ENCODE measurements at regions not wholly inside any gene's neighbourhood (a gene's known extent, or its start where the extent isn't known, plus 50 kb on each side); places are given as distances from the start of the nearest gene placed in this dataset.

GRCh38 chr4:124486423-124486822, 226.1 kb downstream of the ANKRD50 start:
- no peaks in the 10 kb centered on the region for H3K9me3 Mint-ChIP-seq
- ChIA-PET CTCF (no interaction called here), POLR2A (no interaction called here)
- H3K4me1 Mint-ChIP-seq = no peaks in the 10 kb centered on the region
- H3K27me3 Mint-ChIP-seq = no peaks in the 10 kb centered on the region
- H3K27ac Mint-ChIP-seq = no peak overlapping the region
- no peak overlapping the region for H3K4me3 Mint-ChIP-seq
- no peaks in the 10 kb centered on the region for H3K36me3 Mint-ChIP-seq (ENCODE audit: low read depth)
- no peak for DNase-seq

- H3K4me1 Mint-ChIP-seq = no peaks in the 10 kb centered on the region
- POLR2A ChIA-PET = no interaction called here
- DNase-seq = no peak
- H3K9me3 Mint-ChIP-seq = no peaks in the 10 kb centered on the region
- H3K36me3 Mint-ChIP-seq (ENCODE audit: low read depth) = no peaks in the 10 kb centered on the region
- CTCF ChIA-PET = no interaction called here
- no peaks in the 10 kb centered on the region for H3K27me3 Mint-ChIP-seq
- no peak overlapping the region for H3K4me3 Mint-ChIP-seq
- no peak overlapping the region for H3K27ac Mint-ChIP-seq
These were observed 224.9 kb downstream of the ANKRD50 start for GRCh38 chr4:124487651-124488050.

GRCh38 chr4:124491361-124492145, 221.0 kb downstream of the ANKRD50 start:
- CTCF ChIA-PET = no interaction called here
- H3K36me3 Mint-ChIP-seq (ENCODE audit: low read depth) = no peaks in the 10 kb centered on the region

GRCh38 chr4:124499261-124499660, 213.3 kb downstream of the ANKRD50 start:
- H3K9me3 Mint-ChIP-seq = no peaks in the 10 kb centered on the region
- ChIA-PET CTCF (no interaction called here), POLR2A (no interaction called here)
- DNase-seq = no peak
- no peaks in the 10 kb centered on the region for H3K36me3 Mint-ChIP-seq (ENCODE audit: low read depth)
- H3K4me1 Mint-ChIP-seq = no peaks in the 10 kb centered on the region
- H3K27me3 Mint-ChIP-seq = no peaks in the 10 kb centered on the region
- H3K27ac Mint-ChIP-seq = no peak overlapping the region
- H3K4me3 Mint-ChIP-seq = no peak overlapping the region

More at GRCh38 chr4:124491361-124492145, 221.0 kb downstream of the ANKRD50 start:
- Mint-ChIP-seq H3K9me3 (no peaks in the 10 kb centered on the region), H3K4me1 (no peaks in the 10 kb centered on the region), H3K4me3 (no peak overlapping the region), H3K27me3 (no peaks in the 10 kb centered on the region), H3K27ac (no peak overlapping the region)
- no peak for DNase-seq
- POLR2A ChIA-PET = no interaction called here

GRCh38 chr4:124501576-124501975, 211.0 kb downstream of the ANKRD50 start:
- H3K4me3 Mint-ChIP-seq = no peak overlapping the region
- no peak for DNase-seq
- no peaks in the 10 kb centered on the region for H3K9me3 Mint-ChIP-seq
- POLR2A ChIA-PET = no interaction called here
- CTCF ChIA-PET = no interaction called here
- no peak overlapping the region for H3K27ac Mint-ChIP-seq
- H3K4me1 Mint-ChIP-seq = no peaks in the 10 kb centered on the region
- no peaks in the 10 kb centered on the region for H3K36me3 Mint-ChIP-seq (ENCODE audit: low read depth)
- no peaks in the 10 kb centered on the region for H3K27me3 Mint-ChIP-seq

DNA sequence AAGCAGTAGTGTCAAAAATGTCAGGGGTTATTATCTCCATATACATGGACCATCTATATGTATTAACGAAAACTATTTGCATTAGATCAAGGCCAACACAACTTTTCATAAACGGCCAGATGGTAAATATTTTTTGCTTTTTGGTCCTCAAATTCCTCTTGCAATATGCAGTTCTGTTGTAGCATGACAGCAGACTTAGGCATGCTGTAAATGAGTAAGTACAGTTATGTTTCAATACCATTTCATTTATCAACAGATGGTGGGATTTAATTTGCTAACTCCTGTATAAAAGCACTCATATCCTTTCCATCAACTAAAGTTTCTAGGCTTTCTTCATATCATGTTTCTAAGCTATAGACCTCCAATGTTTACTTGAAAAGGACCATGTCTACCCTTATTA, 208.1 kb downstream of the ANKRD50 start:
- CTCF ChIA-PET = no interaction called here
- POLR2A ChIA-PET = no interaction called here
- Mint-ChIP-seq H3K9me3 (no peaks in the 10 kb centered on the region), H3K27me3 (no peaks in the 10 kb centered on the region), H3K4me3 (no peak overlapping the region), H3K36me3 (ENCODE audit: low read depth) (no peaks in the 10 kb centered on the region), H3K4me1 (no peaks in the 10 kb centered on the region), H3K27ac (no peak overlapping the region)
- DNase-seq = no peak

DNA sequence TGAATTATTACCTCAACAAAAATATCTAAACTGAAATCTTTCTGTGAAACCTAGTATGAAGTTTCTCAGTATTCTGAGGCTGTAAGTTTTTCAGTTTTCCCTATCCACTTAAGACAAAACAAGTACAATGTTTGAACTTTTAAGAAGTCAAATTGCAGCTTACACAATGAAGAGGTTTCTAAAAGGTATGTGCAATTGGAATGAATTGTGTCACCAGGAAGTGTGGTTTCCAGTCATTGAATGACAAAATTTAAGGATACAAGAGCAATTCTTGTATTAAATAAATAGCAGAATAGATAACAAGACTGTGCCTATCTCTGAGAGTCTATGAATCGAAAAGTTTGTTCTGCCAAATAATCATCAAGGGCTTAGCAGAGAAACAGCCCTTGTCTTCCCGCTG, 207.3 kb downstream of the ANKRD50 start:
- POLR2A ChIA-PET = no interaction called here
- Mint-ChIP-seq H3K27ac (no peak overlapping the region), H3K27me3 (no peaks in the 10 kb centered on the region), H3K4me3 (no peak overlapping the region), H3K4me1 (no peaks in the 10 kb centered on the region), H3K9me3 (peaks cover 2% of the 10 kb centered on the region), H3K36me3 (ENCODE audit: low read depth) (no peaks in the 10 kb centered on the region)
- no peak for DNase-seq
- CTCF ChIA-PET = no interaction called here

- ChIA-PET CTCF (no interaction called here), POLR2A (no interaction called here)
- Mint-ChIP-seq H3K36me3 (ENCODE audit: low read depth) (no peaks in the 10 kb centered on the region), H3K9me3 (peaks cover 2% of the 10 kb centered on the region), H3K27ac (no peak overlapping the region), H3K27me3 (no peaks in the 10 kb centered on the region), H3K4me3 (no peak overlapping the region), H3K4me1 (no peaks in the 10 kb centered on the region)
- no peak for DNase-seq
These were observed 203.4 kb downstream of the ANKRD50 start for GRCh38 chr4:124509151-124509550.

DNA sequence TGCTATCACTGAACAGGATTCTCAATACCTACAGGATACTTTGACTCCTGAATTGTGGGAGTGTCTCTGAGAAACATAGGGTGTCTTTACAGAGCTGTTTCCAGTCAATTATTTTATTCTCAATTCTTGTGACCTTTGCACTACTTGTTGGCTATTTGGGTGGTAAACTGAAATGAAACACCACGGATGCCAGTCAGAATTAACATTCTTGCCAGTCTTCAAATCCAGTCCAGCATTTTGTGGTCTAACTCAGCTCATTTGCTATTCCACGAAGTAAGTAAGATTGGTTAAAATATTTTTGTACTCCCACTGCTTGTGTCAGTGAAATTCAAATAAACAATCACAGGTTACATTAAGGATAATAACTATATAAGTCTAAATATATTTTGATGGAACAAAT, 197.9 kb downstream of the ANKRD50 start:
- no peak overlapping the region for H3K27ac Mint-ChIP-seq
- no peaks in the 10 kb centered on the region for H3K27me3 Mint-ChIP-seq
- CTCF ChIA-PET = no interaction called here
- no peak overlapping the region for H3K4me3 Mint-ChIP-seq
- DNase-seq = no peak
- POLR2A ChIA-PET = no interaction called here
- H3K4me1 Mint-ChIP-seq = no peaks in the 10 kb centered on the region
- H3K36me3 Mint-ChIP-seq (ENCODE audit: low read depth) = no peaks in the 10 kb centered on the region
- H3K9me3 Mint-ChIP-seq = peaks cover 2% of the 10 kb centered on the region

DNA sequence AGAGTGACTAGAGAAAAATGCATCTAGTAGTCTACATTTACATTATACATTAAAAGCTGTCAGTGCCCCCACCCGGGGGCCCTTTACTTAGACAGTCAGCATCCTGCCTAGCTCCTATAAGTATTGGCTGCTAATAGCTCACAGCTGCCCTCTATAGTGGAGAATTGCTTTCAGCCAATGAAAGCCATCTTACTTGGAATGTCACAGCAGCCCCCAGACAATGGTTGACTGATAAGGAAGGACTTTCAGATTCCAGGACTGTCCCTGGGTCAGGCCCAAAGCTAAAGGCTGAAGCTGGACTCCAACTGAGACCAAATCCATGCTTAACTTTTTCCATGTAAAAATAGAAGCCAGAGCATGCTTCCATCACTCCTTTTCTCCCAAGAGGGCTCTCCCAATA, 196.9 kb downstream of the ANKRD50 start:
- Mint-ChIP-seq H3K27me3 (no peaks in the 10 kb centered on the region), H3K9me3 (no peaks in the 10 kb centered on the region), H3K4me3 (no peak overlapping the region), H3K27ac (no peak overlapping the region), H3K36me3 (ENCODE audit: low read depth) (no peaks in the 10 kb centered on the region), H3K4me1 (no peaks in the 10 kb centered on the region)
- CTCF ChIA-PET = no interaction called here
- POLR2A ChIA-PET = no interaction called here
- DNase-seq = no peak

GRCh38 chr4:124519196-124519595, 193.3 kb downstream of the ANKRD50 start:
- no peak overlapping the region for H3K27ac Mint-ChIP-seq
- no peaks in the 10 kb centered on the region for H3K27me3 Mint-ChIP-seq
- no peaks in the 10 kb centered on the region for H3K9me3 Mint-ChIP-seq
- ChIA-PET POLR2A (no interaction called here), CTCF (no interaction called here)
- no peaks in the 10 kb centered on the region for H3K4me1 Mint-ChIP-seq
- H3K36me3 Mint-ChIP-seq (ENCODE audit: low read depth) = no peaks in the 10 kb centered on the region
- no peak for DNase-seq
- no peak overlapping the region for H3K4me3 Mint-ChIP-seq

- Mint-ChIP-seq H3K4me3 (no peak overlapping the region), H3K4me1 (no peaks in the 10 kb centered on the region)
These were observed 188.7 kb downstream of the ANKRD50 start for GRCh38 chr4:124523816-124524215.

DNA sequence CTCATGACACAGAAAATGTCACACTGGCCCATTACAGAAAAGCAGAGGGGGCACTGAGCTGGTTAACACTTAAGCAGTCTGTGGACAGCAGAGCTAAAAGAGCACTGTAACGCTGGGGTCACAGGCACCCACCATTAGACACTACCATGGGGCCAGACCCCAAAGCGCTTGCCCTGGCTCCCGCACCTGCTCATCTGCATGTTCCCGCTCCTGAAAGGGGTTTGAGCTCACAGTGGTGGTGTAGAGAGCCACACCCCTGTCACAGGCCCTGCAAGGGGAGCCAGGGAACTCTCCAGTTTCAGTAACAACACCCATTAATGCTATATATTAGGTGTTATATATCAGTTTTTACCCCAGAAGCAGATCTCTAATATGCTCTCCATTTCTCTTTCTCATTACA, 187.0 kb downstream of the ANKRD50 start:
- POLR2A ChIA-PET = no interaction called here
- CTCF ChIA-PET = no interaction called here

More at GRCh38 chr4:124523816-124524215, 188.7 kb downstream of the ANKRD50 start:
- POLR2A ChIA-PET = no interaction called here
- peaks cover 3% of the 10 kb centered on the region for H3K9me3 Mint-ChIP-seq
- no peaks in the 10 kb centered on the region for H3K27me3 Mint-ChIP-seq
- CTCF ChIA-PET = no interaction called here
- no peak overlapping the region for H3K27ac Mint-ChIP-seq
- H3K36me3 Mint-ChIP-seq (ENCODE audit: low read depth) = no peaks in the 10 kb centered on the region
- no peak for DNase-seq

GRCh38 chr4:124526331-124526730, 186.2 kb downstream of the ANKRD50 start:
- Mint-ChIP-seq H3K4me1 (no peaks in the 10 kb centered on the region), H3K9me3 (peaks cover 3% of the 10 kb centered on the region)
- POLR2A ChIA-PET = no interaction called here

More for the DNA sequence above, 187.0 kb downstream of the ANKRD50 start:
- Mint-ChIP-seq H3K27me3 (no peaks in the 10 kb centered on the region), H3K4me1 (no peaks in the 10 kb centered on the region), H3K9me3 (peaks cover 3% of the 10 kb centered on the region), H3K36me3 (ENCODE audit: low read depth) (no peaks in the 10 kb centered on the region), H3K4me3 (no peak overlapping the region), H3K27ac (no peak overlapping the region)
- no peak for DNase-seq

More at GRCh38 chr4:124526331-124526730, 186.2 kb downstream of the ANKRD50 start:
- no peak for DNase-seq
- H3K27ac Mint-ChIP-seq = no peak overlapping the region
- CTCF ChIA-PET = no interaction called here
- H3K4me3 Mint-ChIP-seq = no peak overlapping the region
- H3K27me3 Mint-ChIP-seq = no peaks in the 10 kb centered on the region
- no peaks in the 10 kb centered on the region for H3K36me3 Mint-ChIP-seq (ENCODE audit: low read depth)
